ENCODE measurements at regions not wholly inside any gene's neighbourhood (a gene's known extent, or its start where the extent isn't known, plus 50 kb on each side); places are given as distances from the start of the nearest gene placed in this dataset.

- no peak for DNase-seq
- Mint-ChIP-seq H3K27me3 (ENCODE audit: low read depth in 3 of 3) (peaks cover 0 to 4% (median 4%) of the 10 kb centered on the region in 3 donors), H3K4me3 (no peak overlapping the region), H3K9me3 (peaks cover 0 to 15% (median 1%) of the 10 kb centered on the region in 6 donors), H3K27ac (no peak overlapping the region), H3K4me1 (no peaks in the 10 kb centered on the region), H3K36me3 (no peaks in the 10 kb centered on the region)
Measured at GRCh38 chr18:28350821-28351220, 173.9 kb upstream of the CDH2 start.

GRCh38 chr18:28342231-28342630, 165.3 kb upstream of the CDH2 start:
- no peaks in the 10 kb centered on the region for H3K4me1 Mint-ChIP-seq

GRCh38 chr18:28338316-28338715, 161.4 kb upstream of the CDH2 start:
- Mint-ChIP-seq H3K27ac (no peak overlapping the region), H3K9me3 (peaks cover 0 to 6% (median 2%) of the 10 kb centered on the region in 6 donors), H3K27me3 (ENCODE audit: low read depth in 3 of 3) (no peaks in the 10 kb centered on the region), H3K36me3 (no peaks in the 10 kb centered on the region), H3K4me3 (no peak overlapping the region), H3K4me1 (no peaks in the 10 kb centered on the region)
- no peak for DNase-seq

More at GRCh38 chr18:28342231-28342630, 165.3 kb upstream of the CDH2 start:
- DNase-seq, result no peak
- Mint-ChIP-seq H3K27ac (no peak overlapping the region), H3K4me3 (no peak overlapping the region), H3K27me3 (ENCODE audit: low read depth in 3 of 3) (peaks cover 0 to under 1% (median 0%) of the 10 kb centered on the region in 3 donors), H3K36me3 (no peaks in the 10 kb centered on the region), H3K9me3 (peaks cover 0 to 18% (median 4%) of the 10 kb centered on the region in 6 donors)

- Mint-ChIP-seq H3K27ac (no peak overlapping the region), H3K4me3 (no peak overlapping the region), H3K9me3 (peaks cover 0 to 6% (median 4%) of the 10 kb centered on the region in 6 donors), H3K36me3 (no peaks in the 10 kb centered on the region), H3K4me1 (no peaks in the 10 kb centered on the region), H3K27me3 (ENCODE audit: low read depth in 3 of 3) (no peaks in the 10 kb centered on the region)
- DNase-seq, result no peak
Measured at GRCh38 chr18:28334516-28334915, 157.6 kb upstream of the CDH2 start.

- H3K4me3 Mint-ChIP-seq, result no peak overlapping the region
- no peaks in the 10 kb centered on the region for H3K36me3 Mint-ChIP-seq
- H3K27me3 Mint-ChIP-seq (ENCODE audit: low read depth in 3 of 3), result no peaks in the 10 kb centered on the region
- H3K4me1 Mint-ChIP-seq, result no peaks in the 10 kb centered on the region
- peaks cover 0 to 5% (median 2%) of the 10 kb centered on the region in 6 donors for H3K9me3 Mint-ChIP-seq
- H3K27ac Mint-ChIP-seq, result no peak overlapping the region
- DNase-seq, result no peak
Measured at GRCh38 chr18:28332071-28332470, 155.1 kb upstream of the CDH2 start.

GRCh38 chr18:28331551-28331950, 154.6 kb upstream of the CDH2 start:
- Mint-ChIP-seq H3K27me3 (ENCODE audit: low read depth in 3 of 3) (no peaks in the 10 kb centered on the region), H3K27ac (no peak overlapping the region), H3K9me3 (peaks cover 0 to 6% (median 2%) of the 10 kb centered on the region in 6 donors), H3K36me3 (no peaks in the 10 kb centered on the region), H3K4me3 (no peak overlapping the region), H3K4me1 (no peaks in the 10 kb centered on the region)
- DNase-seq, result no peak

- Mint-ChIP-seq H3K27ac (no peak overlapping the region), H3K4me3 (no peak overlapping the region), H3K27me3 (ENCODE audit: low read depth in 3 of 3) (peaks cover 0 to 6% (median 2%) of the 10 kb centered on the region in 3 donors), H3K4me1 (no peaks in the 10 kb centered on the region), H3K9me3 (peaks cover 0 to 17% (median 0%) of the 10 kb centered on the region in 6 donors), H3K36me3 (no peaks in the 10 kb centered on the region)
- no peak for DNase-seq
Measured at GRCh38 chr18:28313602-28314001, 136.7 kb upstream of the CDH2 start.

- Mint-ChIP-seq H3K4me3 (no peak overlapping the region), H3K4me1 (no peaks in the 10 kb centered on the region), H3K27me3 (ENCODE audit: low read depth in 3 of 3) (peaks cover 0 to 1% (median 0%) of the 10 kb centered on the region in 3 donors), H3K27ac (no peak overlapping the region), H3K36me3 (no peaks in the 10 kb centered on the region), H3K9me3 (peaks cover 0 to 19% (median 2%) of the 10 kb centered on the region in 6 donors)
- DNase-seq, result no peak
Measured at GRCh38 chr18:28288784-28289183, 111.9 kb upstream of the CDH2 start.

- Mint-ChIP-seq H3K36me3 (no peaks in the 10 kb centered on the region), H3K9me3 (peaks cover 0 to 18% (median 2%) of the 10 kb centered on the region in 6 donors), H3K4me1 (no peaks in the 10 kb centered on the region), H3K27me3 (ENCODE audit: low read depth in 3 of 3) (peaks cover 0 to 1% (median 0%) of the 10 kb centered on the region in 3 donors), H3K4me3 (no peak overlapping the region), H3K27ac (no peak overlapping the region)
- DNase-seq, result no peak
Measured at GRCh38 chr18:28287146-28287545, 110.2 kb upstream of the CDH2 start.

- H3K27me3 Mint-ChIP-seq (ENCODE audit: low read depth in 3 of 3), result no peaks in the 10 kb centered on the region
- no peak overlapping the region for H3K27ac Mint-ChIP-seq
- no peak overlapping the region for H3K4me3 Mint-ChIP-seq
Measured at GRCh38 chr18:28284132-28284531, 107.2 kb upstream of the CDH2 start.

GRCh38 chr18:28281400-28281799, 104.5 kb upstream of the CDH2 start:
- Mint-ChIP-seq H3K4me3 (no peak overlapping the region), H3K4me1 (no peaks in the 10 kb centered on the region), H3K27me3 (ENCODE audit: low read depth in 3 of 3) (no peaks in the 10 kb centered on the region), H3K36me3 (no peaks in the 10 kb centered on the region), H3K27ac (no peak overlapping the region), H3K9me3 (peaks cover 0 to 9% (median 2%) of the 10 kb centered on the region in 6 donors)
- no peak for DNase-seq

More at GRCh38 chr18:28284132-28284531, 107.2 kb upstream of the CDH2 start:
- Mint-ChIP-seq H3K9me3 (peaks cover 0 to 5% (median 2%) of the 10 kb centered on the region in 6 donors), H3K4me1 (no peaks in the 10 kb centered on the region), H3K36me3 (no peaks in the 10 kb centered on the region)
- DNase-seq, result no peak

- no peak overlapping the region for H3K27ac Mint-ChIP-seq
- H3K4me1 Mint-ChIP-seq, result no peaks in the 10 kb centered on the region
- no peaks in the 10 kb centered on the region for H3K36me3 Mint-ChIP-seq
- H3K27me3 Mint-ChIP-seq (ENCODE audit: low read depth in 3 of 3), result no peaks in the 10 kb centered on the region
- no peak for DNase-seq
- no peak overlapping the region for H3K4me3 Mint-ChIP-seq
- peaks cover 0 to 24% (median 1%) of the 10 kb centered on the region in 6 donors for H3K9me3 Mint-ChIP-seq
Measured at GRCh38 chr18:28269750-28270149, 92.8 kb upstream of the CDH2 start.

- H3K27me3 Mint-ChIP-seq (ENCODE audit: low read depth in 3 of 3), result peaks cover 0 to 1% (median 0%) of the 10 kb centered on the region in 3 donors
- no peak for DNase-seq
- no peaks in the 10 kb centered on the region for H3K4me1 Mint-ChIP-seq
- H3K36me3 Mint-ChIP-seq, result no peaks in the 10 kb centered on the region
- H3K4me3 Mint-ChIP-seq, result no peak overlapping the region
- peaks cover 0 to 21% (median 1%) of the 10 kb centered on the region in 6 donors for H3K9me3 Mint-ChIP-seq
- H3K27ac Mint-ChIP-seq, result peak overlapping the region in 1 of 6 donors; percentile 16
Measured at GRCh38 chr18:28267878-28268625, 91.1 kb upstream of the CDH2 start.

- DNase-seq, result no peak
- H3K9me3 Mint-ChIP-seq, result peaks cover 0 to 21% (median 1%) of the 10 kb centered on the region in 6 donors
- H3K4me1 Mint-ChIP-seq, result no peaks in the 10 kb centered on the region
- H3K36me3 Mint-ChIP-seq, result no peaks in the 10 kb centered on the region
- no peak overlapping the region for H3K27ac Mint-ChIP-seq
- peaks cover 0 to 1% (median 0%) of the 10 kb centered on the region in 3 donors for H3K27me3 Mint-ChIP-seq (ENCODE audit: low read depth in 3 of 3)
- H3K4me3 Mint-ChIP-seq, result no peak overlapping the region
Measured at GRCh38 chr18:28267276-28267675, 90.3 kb upstream of the CDH2 start.
